HTR-8/SVneo (cell line): ENCODE measurements at regions not wholly inside any gene's neighbourhood (a gene's known extent, or its start where the extent isn't known, plus 50 kb on each side); places are given as distances from the start of the nearest gene placed in this dataset.
"Not testable (repeated sequence)": the region's sequence is repeated elsewhere in the genome, so short reads cannot be mapped to it uniquely, and the experiment has no call there.

Source experiments
- DNase-seq: peaks from one replicate; pipeline ENCODE4 v3.0.0; 2011; ENCODE audit warnings: low spot score, mixed read lengths; ENCODE audit not compliant: insufficient read length
- FAIRE-seq: peaks from 2 replicates; lab custom pipeline; 2011; peaks lifted over from hg19 to GRCh38; lab: Jason Lieb, UNC

- no peak for FAIRE-seq
Measured at GRCh38 chr6:128739112-128739511, 143.8 kb upstream of the LAMA2 start.

GRCh38 chr6:128738112-128738511 is 144.8 kb upstream of the LAMA2 start:
- no peak for FAIRE-seq
- no peak for DNase-seq

More at GRCh38 chr6:128739112-128739511, 143.8 kb upstream of the LAMA2 start:
- DNase-seq: no peak

DNA sequence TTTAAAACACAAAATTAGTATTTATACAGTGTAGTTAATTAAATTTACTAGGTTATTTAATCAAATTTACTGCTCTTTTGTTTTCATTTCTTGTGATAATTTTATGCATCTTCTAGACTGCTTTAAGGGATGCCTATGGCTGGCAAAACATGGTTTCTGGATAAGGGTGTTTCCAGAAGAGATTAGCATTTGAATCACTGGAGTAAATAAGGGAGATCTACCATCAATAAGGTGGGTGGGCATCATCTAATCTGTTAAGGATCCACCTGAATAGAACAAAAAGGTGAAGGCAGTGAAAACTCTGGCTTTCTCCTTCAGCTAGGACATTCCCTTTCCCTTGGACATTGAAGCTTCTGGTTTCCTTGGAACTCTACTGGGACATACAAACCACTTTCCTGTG is 146.2 kb upstream of the LAMA2 start:
- DNase-seq (no peak), FAIRE-seq (no peak)

GRCh38 chr6:128731249-128732165 is 151.4 kb upstream of the LAMA2 start:
- no peak for FAIRE-seq

GRCh38 chr6:128727500-128727899 is 155.4 kb upstream of the LAMA2 start:
- DNase-seq (no peak), FAIRE-seq (no peak)

More at GRCh38 chr6:128731249-128732165, 151.4 kb upstream of the LAMA2 start:
- DNase-seq: peak; percentile 43

DNA sequence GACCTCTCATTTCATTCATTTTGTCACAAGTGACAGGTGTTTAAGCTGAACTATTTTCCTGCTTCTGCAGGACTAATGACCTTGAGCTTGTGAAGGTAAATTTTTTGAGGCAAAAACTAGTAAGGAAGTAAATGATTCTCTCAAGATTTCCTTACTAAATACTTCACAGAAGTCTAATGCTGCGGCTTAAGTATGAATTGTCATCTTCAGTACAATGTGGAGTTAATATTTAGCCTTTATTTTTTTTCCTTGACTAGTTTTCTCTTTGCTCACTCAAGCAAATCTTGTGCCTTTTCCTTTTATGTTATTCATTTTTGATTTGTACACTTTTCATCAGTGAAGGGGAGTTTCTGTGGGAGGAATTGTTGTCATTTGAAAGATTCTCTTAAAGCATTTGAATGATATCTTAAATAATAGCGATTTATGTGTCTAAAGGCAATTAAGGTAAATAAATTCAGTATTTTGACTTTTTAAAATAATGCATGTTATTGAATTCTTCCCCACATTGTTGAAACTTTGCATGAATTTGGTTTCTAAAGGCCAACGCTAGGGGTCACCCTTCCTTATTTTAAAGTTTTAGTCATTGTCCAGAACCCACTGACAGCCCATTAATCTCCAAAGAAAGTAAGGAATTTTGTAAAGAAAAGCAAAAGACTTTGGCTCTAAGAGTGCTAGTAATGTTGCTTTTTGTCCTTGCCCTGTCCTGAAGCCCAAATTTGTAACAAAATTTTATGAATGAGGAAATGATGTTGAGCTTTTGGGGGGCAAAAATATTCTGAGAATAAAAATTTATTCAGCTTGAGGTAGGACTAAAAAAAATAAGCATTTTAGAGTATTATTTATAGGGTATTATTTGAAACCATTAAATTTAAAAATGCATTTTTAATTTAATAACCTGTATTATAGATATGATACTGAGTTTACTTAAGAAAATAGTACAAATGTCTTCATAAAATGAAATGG is 157.4 kb upstream of the LAMA2 start:
- peak; percentile 32 for DNase-seq
- no peak for FAIRE-seq

DNA sequence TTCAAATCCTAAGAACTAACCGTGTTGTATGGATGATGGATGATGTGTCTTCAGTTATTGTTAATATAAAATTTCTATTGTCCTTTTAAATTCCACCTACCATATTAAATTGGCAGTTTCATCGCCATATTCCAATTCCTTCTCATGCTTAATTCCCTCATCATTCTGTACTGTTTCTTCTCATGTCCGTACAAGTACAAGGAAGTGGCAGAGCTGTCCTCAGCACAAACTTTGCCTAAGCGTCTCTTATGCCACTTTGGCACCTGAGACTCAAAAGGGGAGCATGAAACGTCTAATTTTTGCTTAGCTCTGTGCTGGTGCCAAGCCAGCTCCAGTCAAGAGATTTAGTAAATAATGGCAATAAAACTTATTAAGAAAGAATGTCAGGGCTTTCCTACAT is 158.2 kb upstream of the LAMA2 start:
- FAIRE-seq: no peak

DNA sequence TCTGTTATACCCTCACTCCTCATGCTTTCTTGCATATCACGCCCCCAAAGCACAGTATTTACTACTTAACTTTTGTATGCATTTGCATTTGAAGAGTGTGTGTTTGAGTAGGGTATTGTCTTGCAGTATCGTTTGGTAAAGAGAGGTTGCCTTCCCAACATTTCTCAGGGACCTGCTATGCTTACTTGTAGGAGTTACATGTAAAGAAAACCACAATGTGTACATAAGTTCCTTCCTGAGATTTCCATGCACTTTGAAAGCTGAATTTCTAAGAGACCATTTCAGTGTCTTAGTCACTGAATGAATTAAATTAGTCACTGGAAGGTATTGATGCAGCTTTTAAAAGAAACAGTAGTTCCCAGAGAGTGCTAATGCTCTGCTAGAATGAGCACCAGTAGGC is 159.3 kb upstream of the LAMA2 start:
- no peak for DNase-seq
- FAIRE-seq: no peak

More for the DNA sequence above, 158.2 kb upstream of the LAMA2 start:
- DNase-seq: no peak

DNA sequence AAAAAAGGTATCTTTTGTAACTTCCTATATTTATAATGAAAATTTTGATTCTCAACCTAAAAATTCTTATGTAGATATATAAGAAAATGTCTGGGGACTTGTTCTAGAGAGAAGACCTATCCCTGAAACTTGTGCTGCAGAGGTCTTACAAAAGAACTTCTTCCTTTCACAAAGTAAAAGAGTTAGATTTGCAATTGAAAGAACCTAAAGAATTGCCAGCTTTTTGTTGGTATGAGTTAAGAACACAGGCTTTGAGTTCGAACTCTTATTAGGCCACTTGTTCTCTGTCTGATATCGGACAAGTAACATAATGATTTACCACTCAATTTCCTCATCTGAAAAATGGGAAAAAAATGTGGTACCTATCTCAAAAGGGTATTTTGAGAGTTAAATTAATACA is 162.0 kb upstream of the LAMA2 start:
- DNase-seq (no peak), FAIRE-seq (no peak)

DNA sequence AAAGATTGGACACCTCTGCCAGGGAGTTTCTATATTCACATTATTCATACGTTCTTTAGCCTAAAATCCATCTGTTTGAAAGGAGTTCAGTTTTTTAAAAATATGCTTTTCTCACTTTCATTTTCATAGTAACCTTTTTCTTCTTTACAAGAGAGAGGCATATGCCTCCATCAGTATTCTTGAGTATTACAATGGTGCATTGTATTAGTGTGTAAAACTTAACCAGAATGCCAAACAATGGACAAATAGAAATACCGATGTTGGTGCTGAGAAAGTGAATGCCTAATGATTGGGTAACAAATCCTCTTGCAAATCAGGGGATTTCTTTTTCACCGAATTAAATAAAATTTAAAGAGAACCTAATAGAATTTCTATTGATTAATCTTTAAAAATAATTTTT is 163.2 kb upstream of the LAMA2 start:
- FAIRE-seq (no peak), DNase-seq (no peak)

GRCh38 chr6:128713461-128713860 is 169.5 kb upstream of the LAMA2 start:
- DNase-seq: no peak
- no peak for FAIRE-seq

GRCh38 chr6:128712898-128713297 is 170.0 kb upstream of the LAMA2 start:
- FAIRE-seq (no peak), DNase-seq (no peak)

DNA sequence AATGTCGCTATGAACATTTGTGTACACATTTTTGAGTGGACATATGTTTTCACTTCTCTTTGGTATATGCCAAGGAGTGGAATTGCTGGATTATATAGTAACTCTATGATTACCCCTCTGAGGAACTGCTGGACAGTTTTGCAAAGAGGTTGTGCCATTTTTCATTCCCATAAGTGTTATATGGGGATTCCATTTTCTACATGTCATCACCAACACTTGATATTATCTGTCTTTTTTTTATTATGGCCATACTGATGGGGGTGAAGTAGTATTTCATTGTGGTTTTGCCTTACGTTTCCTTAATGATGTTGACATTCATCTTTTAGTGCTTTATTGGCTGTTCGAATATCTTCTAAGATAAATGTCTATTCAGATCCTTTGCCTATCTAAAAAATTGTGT is 171.8 kb upstream of the LAMA2 start:
- DNase-seq (no peak), FAIRE-seq (no peak)

- DNase-seq (no peak), FAIRE-seq (no peak)
Measured at GRCh38 chr6:128710315-128710714, 172.6 kb upstream of the LAMA2 start.

GRCh38 chr6:128704601-128705000 is 178.3 kb upstream of the LAMA2 start:
- DNase-seq (no peak), FAIRE-seq (no peak)

- DNase-seq, FAIRE-seq: not testable (repeated sequence)
Measured at GRCh38 chr6:128703794-128704193, 179.1 kb upstream of the LAMA2 start.

- FAIRE-seq: peak; percentile 36
- peak; percentile 60 for DNase-seq
Measured at GRCh38 chr6:128696691-128697689, 176.6 kb upstream of the PTPRK start.

DNA sequence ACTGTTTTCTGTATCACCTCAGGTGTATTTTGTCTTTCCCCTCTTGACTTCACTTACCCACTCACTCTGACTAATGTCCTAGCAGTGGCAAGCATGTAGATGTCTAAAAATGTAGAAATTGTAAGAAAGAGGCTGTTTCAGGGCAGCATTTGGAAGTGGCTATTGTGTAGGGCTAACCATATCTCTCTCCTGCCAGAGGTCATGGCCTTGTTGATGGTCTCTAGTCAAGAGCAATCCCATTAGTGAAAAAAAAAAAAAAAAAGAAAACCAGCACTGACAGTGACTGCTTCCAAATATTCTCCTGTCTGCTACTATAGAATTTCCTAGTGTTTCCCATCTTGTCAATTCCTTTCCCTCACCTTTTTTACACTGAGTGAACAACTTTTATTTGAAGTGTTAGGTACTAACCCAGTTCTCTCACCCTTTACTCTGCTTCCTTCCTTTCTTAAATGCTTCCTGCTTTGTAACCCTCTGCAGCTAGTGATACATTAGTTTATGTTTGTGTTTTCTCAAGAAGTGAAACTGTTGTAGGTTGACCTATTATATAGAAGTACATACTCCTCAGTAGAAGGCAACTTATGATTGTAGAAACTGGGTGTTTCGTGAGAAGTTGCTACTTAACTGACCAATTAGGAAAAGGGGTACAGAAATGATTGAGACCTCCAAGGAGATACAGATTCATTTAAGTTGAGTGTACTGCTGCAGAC is 174.1 kb upstream of the PTPRK start:
- no peak for DNase-seq
- FAIRE-seq: no peak

DNA sequence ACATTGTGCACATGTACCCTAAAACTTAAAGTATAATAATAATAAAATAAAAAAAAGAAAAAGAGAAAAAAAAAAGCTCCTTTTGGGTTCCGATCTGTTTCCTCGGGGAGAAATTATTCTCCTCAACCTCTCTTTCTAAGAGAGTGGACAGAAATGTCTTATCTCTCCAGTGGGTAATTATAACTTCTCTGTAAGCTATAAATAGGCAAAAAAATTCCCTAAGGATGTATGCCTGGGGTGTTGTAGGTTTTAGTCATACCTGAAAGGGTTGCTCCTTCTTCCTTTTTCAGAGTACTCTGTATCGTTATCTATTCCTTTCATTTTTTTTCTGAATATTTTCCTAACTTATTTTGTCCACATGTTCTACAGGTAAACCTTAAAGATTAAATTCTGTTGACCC is 169.7 kb upstream of the PTPRK start:
- no peak for DNase-seq
- FAIRE-seq: no peak
